HG02610 (cell line): ENCODE measurements at regions not wholly inside any gene's neighbourhood (a gene's known extent, or its start where the extent isn't known, plus 50 kb on each side); places are given as distances from the start of the nearest gene placed in this dataset.

Experiments used
- ATAC-seq: cut with Tn5 transposase; IDR thresholded peaks from one replicate; pipeline ENCODE4 v1.9.1; 2021; ENCODE audit warnings: mild to moderate bottlenecking, moderate library complexity; ENCODE audit not compliant: unreplicated experiment

- no peak for ATAC-seq
Observed at GRCh38 chrX:39453889-39454621, 643.7 kb downstream of the BCOR start.

GRCh38 chrX:39456894-39457604 lies 640.7 kb downstream of the BCOR start:
- no peak for ATAC-seq

GRCh38 chrX:39458779-39459178 lies 639.0 kb downstream of the BCOR start:
- ATAC-seq = no peak

GRCh38 chrX:39459204-39459603 lies 638.6 kb downstream of the BCOR start:
- ATAC-seq = no peak

GRCh38 chrX:39459952-39460351 lies 637.8 kb downstream of the BCOR start:
- no peak for ATAC-seq

GRCh38 chrX:39460499-39460898 lies 637.3 kb downstream of the BCOR start:
- ATAC-seq = no peak

- no peak for ATAC-seq
Observed at GRCh38 chrX:39462835-39463234, 634.9 kb downstream of the BCOR start.

- no peak for ATAC-seq
Observed at GRCh38 chrX:39464253-39464652, 633.5 kb downstream of the BCOR start.

- no peak for ATAC-seq
Observed at GRCh38 chrX:39465467-39465866, 632.3 kb downstream of the BCOR start.

- no peak for ATAC-seq
Observed at GRCh38 chrX:39465906-39466305, 631.9 kb downstream of the BCOR start.

- no peak for ATAC-seq
Observed at GRCh38 chrX:39469126-39469525, 628.6 kb downstream of the BCOR start.

- ATAC-seq = no peak
Observed at GRCh38 chrX:39470588-39471407, 627.0 kb downstream of the BCOR start.

GRCh38 chrX:39472161-39472560 lies 625.6 kb downstream of the BCOR start:
- no peak for ATAC-seq

GRCh38 chrX:39473812-39474211 lies 623.9 kb downstream of the BCOR start:
- no peak for ATAC-seq

- ATAC-seq = no peak
Observed at GRCh38 chrX:39475372-39475771, 622.4 kb downstream of the BCOR start.

GRCh38 chrX:39476604-39477021 lies 621.1 kb downstream of the BCOR start:
- no peak for ATAC-seq

- no peak for ATAC-seq
Observed at GRCh38 chrX:39477031-39477761, 620.6 kb downstream of the BCOR start.

GRCh38 chrX:39477762-39478120 lies 620.0 kb downstream of the BCOR start:
- no peak for ATAC-seq

- ATAC-seq = no peak
Observed at GRCh38 chrX:39479856-39480255, 617.9 kb downstream of the BCOR start.

GRCh38 chrX:39480963-39481362 lies 616.8 kb downstream of the BCOR start:
- no peak for ATAC-seq

GRCh38 chrX:39481621-39482020 lies 616.1 kb downstream of the BCOR start:
- ATAC-seq = no peak
